Endothelial cell (in vitro differentiated cells): ENCODE measurements at regions not wholly inside any gene's neighbourhood (a gene's known extent, or its start where the extent isn't known, plus 50 kb on each side); places are given as distances from the start of the nearest gene placed in this dataset.

Source experiments
- DNase-seq: peaks from one replicate; pipeline ENCODE4 v3.0.0; 2021; ENCODE audit warnings: low spot score
- H3K27ac Mint-ChIP-seq: one replicate; pipeline ENCODE4 v1.8.0; 2021; ENCODE audit warnings: mixed read lengths, inconsistent platforms; ENCODE audit not compliant: unreplicated experiment
- H3K27me3 Mint-ChIP-seq: one replicate; pipeline ENCODE4 v1.8.0; 2021; ENCODE audit warnings: mild to moderate bottlenecking, moderate library complexity, mixed read lengths, inconsistent platforms; ENCODE audit not compliant: unreplicated experiment
- H3K36me3 Mint-ChIP-seq: one replicate; pipeline ENCODE4 v1.8.0; 2021; ENCODE audit warnings: mild to moderate bottlenecking, low read depth, mixed read lengths, inconsistent platforms; ENCODE audit not compliant: unreplicated experiment
- H3K4me1 Mint-ChIP-seq: one replicate; pipeline ENCODE4 v1.8.0; 2021; ENCODE audit warnings: mild to moderate bottlenecking, mixed read lengths, inconsistent platforms; ENCODE audit not compliant: unreplicated experiment
- H3K4me3 Mint-ChIP-seq: one replicate; pipeline ENCODE4 v1.8.0; 2021; ENCODE audit warnings: mild to moderate bottlenecking, mixed read lengths, inconsistent platforms; ENCODE audit not compliant: unreplicated experiment
- H3K9me3 Mint-ChIP-seq: one replicate; pipeline ENCODE4 v1.8.0; 2021; ENCODE audit warnings: mixed read lengths, inconsistent platforms; ENCODE audit not compliant: unreplicated experiment
- TF ChIP-seq, protein P1 (sequence below): fragments of 200-600 bp; sonication (generic); IDR thresholded peaks from one replicate; pipeline ENCODE4 v1.5.0; 2021; ENCODE audit warnings: antibody characterized with exemption; ENCODE audit not compliant: unreplicated experiment

- Mint-ChIP-seq H3K4me3 (no peak overlapping the region), H3K4me1 (peaks cover 8% of the 10 kb centered on the region), H3K27me3 (peaks cover 2% of the 10 kb centered on the region), H3K36me3 (no peaks in the 10 kb centered on the region), H3K27ac (no peak overlapping the region), H3K9me3 (no peaks in the 10 kb centered on the region)
- TF ChIP-seq, protein P1, sequence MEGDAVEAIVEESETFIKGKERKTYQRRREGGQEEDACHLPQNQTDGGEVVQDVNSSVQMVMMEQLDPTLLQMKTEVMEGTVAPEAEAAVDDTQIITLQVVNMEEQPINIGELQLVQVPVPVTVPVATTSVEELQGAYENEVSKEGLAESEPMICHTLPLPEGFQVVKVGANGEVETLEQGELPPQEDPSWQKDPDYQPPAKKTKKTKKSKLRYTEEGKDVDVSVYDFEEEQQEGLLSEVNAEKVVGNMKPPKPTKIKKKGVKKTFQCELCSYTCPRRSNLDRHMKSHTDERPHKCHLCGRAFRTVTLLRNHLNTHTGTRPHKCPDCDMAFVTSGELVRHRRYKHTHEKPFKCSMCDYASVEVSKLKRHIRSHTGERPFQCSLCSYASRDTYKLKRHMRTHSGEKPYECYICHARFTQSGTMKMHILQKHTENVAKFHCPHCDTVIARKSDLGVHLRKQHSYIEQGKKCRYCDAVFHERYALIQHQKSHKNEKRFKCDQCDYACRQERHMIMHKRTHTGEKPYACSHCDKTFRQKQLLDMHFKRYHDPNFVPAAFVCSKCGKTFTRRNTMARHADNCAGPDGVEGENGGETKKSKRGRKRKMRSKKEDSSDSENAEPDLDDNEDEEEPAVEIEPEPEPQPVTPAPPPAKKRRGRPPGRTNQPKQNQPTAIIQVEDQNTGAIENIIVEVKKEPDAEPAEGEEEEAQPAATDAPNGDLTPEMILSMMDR, result no peak
- no peak for DNase-seq
Measured at GRCh38 chr2:193749485-193749884, 1554.8 kb upstream of the TMEFF2 start.

DNA sequence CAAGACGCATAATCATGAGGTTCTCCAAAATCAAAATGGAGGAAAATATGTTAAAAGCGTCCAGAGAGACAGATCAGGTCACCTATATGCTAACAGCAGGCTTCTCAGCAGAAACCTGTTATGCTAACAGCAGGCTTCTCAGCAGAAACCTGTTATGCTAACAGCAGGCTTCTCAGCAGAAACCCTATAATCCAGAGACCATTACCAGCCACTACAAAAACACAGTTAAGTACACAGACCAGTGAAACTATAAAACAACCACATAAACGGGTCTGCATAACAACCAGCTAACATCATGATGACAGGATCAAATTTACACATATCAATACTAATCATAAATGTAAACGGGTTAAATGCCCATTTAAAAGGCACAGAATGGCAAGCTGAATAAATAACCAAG lies 1548.4 kb upstream of the TMEFF2 start:
- no peaks in the 10 kb centered on the region for H3K36me3 Mint-ChIP-seq
- TF ChIP-seq, protein P1, result no peak
- no peak for DNase-seq
- H3K9me3 Mint-ChIP-seq, result no peaks in the 10 kb centered on the region
- H3K4me3 Mint-ChIP-seq, result no peak overlapping the region
- no peak overlapping the region for H3K27ac Mint-ChIP-seq
- peaks cover 8% of the 10 kb centered on the region for H3K4me1 Mint-ChIP-seq
- H3K27me3 Mint-ChIP-seq, result no peaks in the 10 kb centered on the region

GRCh38 chr2:193738892-193739291 lies 1544.2 kb upstream of the TMEFF2 start:
- no peak overlapping the region for H3K4me3 Mint-ChIP-seq
- H3K27me3 Mint-ChIP-seq, result no peaks in the 10 kb centered on the region
- DNase-seq, result no peak
- H3K27ac Mint-ChIP-seq, result no peak overlapping the region
- H3K4me1 Mint-ChIP-seq, result no peaks in the 10 kb centered on the region
- H3K9me3 Mint-ChIP-seq, result no peaks in the 10 kb centered on the region
- TF ChIP-seq, protein P1, result no peak
- H3K36me3 Mint-ChIP-seq, result no peaks in the 10 kb centered on the region

- DNase-seq, result no peak
Measured at GRCh38 chr2:193712912-193713311, 1518.2 kb upstream of the TMEFF2 start.

DNA sequence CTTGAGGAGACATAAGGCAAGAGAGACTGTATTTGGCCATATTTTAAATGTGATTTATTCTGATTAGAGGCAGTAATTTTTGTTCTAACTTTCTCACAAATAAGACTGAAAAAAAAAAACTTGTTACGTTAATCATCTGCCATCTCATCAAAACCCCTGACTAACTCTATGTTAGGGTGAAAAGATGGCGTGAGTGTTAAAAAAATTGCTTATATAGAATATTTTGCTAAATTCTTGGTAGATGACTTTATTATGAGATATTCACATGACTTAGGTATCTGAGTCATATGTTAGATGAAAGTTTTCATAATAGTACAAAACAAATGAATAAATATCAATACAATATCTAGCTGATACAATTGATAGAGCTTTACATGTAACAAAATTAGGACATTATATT lies 1508.7 kb upstream of the TMEFF2 start:
- Mint-ChIP-seq H3K4me3 (no peak overlapping the region), H3K27me3 (peaks cover 2% of the 10 kb centered on the region), H3K4me1 (peaks cover 24% of the 10 kb centered on the region), H3K36me3 (no peaks in the 10 kb centered on the region), H3K27ac (no peak overlapping the region), H3K9me3 (no peaks in the 10 kb centered on the region)
- TF ChIP-seq, protein P1, result no peak
- DNase-seq, result no peak

More at GRCh38 chr2:193712912-193713311, 1518.2 kb upstream of the TMEFF2 start:
- peaks cover 2% of the 10 kb centered on the region for H3K27me3 Mint-ChIP-seq
- no peaks in the 10 kb centered on the region for H3K36me3 Mint-ChIP-seq
- H3K4me1 Mint-ChIP-seq, result no peaks in the 10 kb centered on the region
- TF ChIP-seq, protein P1, result no peak
- no peak overlapping the region for H3K4me3 Mint-ChIP-seq
- peaks cover 7% of the 10 kb centered on the region for H3K9me3 Mint-ChIP-seq
- H3K27ac Mint-ChIP-seq, result no peak overlapping the region
